ENCODE measurements at regions not wholly inside any gene's neighbourhood (a gene's known extent, or its start where the extent isn't known, plus 50 kb on each side); places are given as distances from the start of the nearest gene placed in this dataset.

GRCh38 chr10:4053940-4054339 lies 268.9 kb upstream of the KLF6 start:
- TF ChIP-seq, protein P1, sequence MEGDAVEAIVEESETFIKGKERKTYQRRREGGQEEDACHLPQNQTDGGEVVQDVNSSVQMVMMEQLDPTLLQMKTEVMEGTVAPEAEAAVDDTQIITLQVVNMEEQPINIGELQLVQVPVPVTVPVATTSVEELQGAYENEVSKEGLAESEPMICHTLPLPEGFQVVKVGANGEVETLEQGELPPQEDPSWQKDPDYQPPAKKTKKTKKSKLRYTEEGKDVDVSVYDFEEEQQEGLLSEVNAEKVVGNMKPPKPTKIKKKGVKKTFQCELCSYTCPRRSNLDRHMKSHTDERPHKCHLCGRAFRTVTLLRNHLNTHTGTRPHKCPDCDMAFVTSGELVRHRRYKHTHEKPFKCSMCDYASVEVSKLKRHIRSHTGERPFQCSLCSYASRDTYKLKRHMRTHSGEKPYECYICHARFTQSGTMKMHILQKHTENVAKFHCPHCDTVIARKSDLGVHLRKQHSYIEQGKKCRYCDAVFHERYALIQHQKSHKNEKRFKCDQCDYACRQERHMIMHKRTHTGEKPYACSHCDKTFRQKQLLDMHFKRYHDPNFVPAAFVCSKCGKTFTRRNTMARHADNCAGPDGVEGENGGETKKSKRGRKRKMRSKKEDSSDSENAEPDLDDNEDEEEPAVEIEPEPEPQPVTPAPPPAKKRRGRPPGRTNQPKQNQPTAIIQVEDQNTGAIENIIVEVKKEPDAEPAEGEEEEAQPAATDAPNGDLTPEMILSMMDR (IDR thresholded peaks at IDR 0.05 in 4 of 5, conservative IDR thresholded peaks at IDR 0.05 in 1 of 5): no peak
- TF ChIP-seq POLR2A (IDR thresholded peaks at IDR 0.05): no peak
